GM12892 (cell line): ENCODE measurements at regions not wholly inside any gene's neighbourhood (a gene's known extent, or its start where the extent isn't known, plus 50 kb on each side); places are given as distances from the start of the nearest gene placed in this dataset.

Experiments
- DNase-seq: peaks from one replicate; pipeline ENCODE4 v3.0.0; 2011; ENCODE audit not compliant: insufficient read length
- FAIRE-seq: peaks from 2 replicates; lab custom pipeline; 2011; peaks lifted over from hg19 to GRCh38; lab: Jason Lieb, UNC
- POLR2A ChIP-seq: IDR thresholded peaks from 2 replicates; pipeline ENCODE4 v1.6.1; 2011; ENCODE audit warnings: low read depth, low read length, control low read depth
- POLR2AphosphoS5 ChIP-seq: IDR thresholded peaks from 2 replicates; pipeline ENCODE4 v1.6.1; 2011; ENCODE audit warnings: low read depth, low read length, control low read depth
- TAF1 ChIP-seq: IDR thresholded peaks from 2 replicates; pipeline ENCODE4 v1.6.1; 2011; ENCODE audit warnings: low read depth, mild to moderate bottlenecking, control low read depth, low read length, borderline replicate concordance

GRCh38 chr6:139919107-139920026, 544.9 kb upstream of the CITED2 start:
- TF ChIP-seq TAF1 (no peak), POLR2A (no peak), POLR2AphosphoS5 (no peak)
- no peak for DNase-seq
- FAIRE-seq = no peak

DNA sequence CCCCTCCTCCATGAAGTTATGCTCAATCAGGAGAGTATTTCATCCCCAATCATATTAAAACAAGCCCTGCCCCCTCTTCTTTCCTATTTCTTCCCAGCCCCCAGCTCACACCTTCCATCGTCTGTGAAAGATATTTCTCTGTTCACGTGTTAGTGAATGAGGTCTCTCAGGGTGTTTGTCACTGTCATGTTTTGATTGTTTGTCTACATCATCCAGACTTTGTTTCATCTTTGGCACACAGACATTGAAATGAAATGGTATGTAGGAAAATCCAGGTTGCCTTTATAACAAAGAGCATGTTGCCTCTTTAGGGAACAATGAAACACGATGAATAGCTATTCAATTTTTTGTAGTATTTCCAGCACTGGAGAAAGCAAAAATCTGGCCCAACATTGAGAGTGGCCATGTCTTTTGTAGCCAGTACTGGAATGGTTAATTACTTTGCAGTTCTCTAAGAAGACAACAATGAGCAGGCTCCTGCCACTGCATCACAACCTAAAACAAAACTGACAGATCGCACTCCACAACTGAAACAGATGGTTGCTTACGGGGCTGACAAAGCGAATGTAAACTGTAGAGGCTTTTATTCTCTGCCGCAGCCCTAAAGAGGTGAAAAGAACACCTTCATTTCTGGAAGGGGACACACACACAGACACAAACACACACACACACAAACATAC, 543.6 kb upstream of the CITED2 start:
- DNase-seq (no peak), FAIRE-seq (no peak)
- TF ChIP-seq POLR2AphosphoS5 = no peak
- TF ChIP-seq TAF1 = no peak
- no peak for TF ChIP-seq POLR2A

GRCh38 chr6:139914910-139915309, 540.5 kb upstream of the CITED2 start:
- no peak for TF ChIP-seq TAF1
- no peak for TF ChIP-seq POLR2AphosphoS5
- no peak for TF ChIP-seq POLR2A
- DNase-seq = no peak
- FAIRE-seq = no peak

- no peak for FAIRE-seq
- no peak for DNase-seq
- TF ChIP-seq POLR2AphosphoS5 (no peak), TAF1 (no peak), POLR2A (no peak)
Observed at GRCh38 chr6:139912735-139913400, 538.4 kb upstream of the CITED2 start.

DNA sequence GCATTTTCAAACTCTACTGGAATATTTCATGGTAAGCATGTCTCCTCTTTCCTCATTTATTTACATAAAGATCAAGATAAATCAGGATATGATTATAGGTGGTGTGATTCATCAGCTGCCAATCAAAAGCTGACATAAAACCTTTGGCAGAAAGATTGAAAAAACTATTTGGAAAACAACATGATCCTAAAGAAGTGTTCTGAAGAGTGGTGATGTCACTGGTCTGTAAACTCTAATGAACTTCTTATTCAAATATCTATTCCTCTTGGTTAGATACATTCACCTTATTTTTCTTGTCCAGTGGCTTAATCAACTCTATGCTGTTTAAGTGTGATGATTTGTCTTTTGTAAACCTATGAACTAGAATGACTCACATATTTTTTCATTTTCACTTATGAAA, 535.5 kb upstream of the CITED2 start:
- FAIRE-seq = no peak
- TF ChIP-seq TAF1 = no peak
- no peak for TF ChIP-seq POLR2A
- TF ChIP-seq POLR2AphosphoS5 = no peak
- no peak for DNase-seq

DNA sequence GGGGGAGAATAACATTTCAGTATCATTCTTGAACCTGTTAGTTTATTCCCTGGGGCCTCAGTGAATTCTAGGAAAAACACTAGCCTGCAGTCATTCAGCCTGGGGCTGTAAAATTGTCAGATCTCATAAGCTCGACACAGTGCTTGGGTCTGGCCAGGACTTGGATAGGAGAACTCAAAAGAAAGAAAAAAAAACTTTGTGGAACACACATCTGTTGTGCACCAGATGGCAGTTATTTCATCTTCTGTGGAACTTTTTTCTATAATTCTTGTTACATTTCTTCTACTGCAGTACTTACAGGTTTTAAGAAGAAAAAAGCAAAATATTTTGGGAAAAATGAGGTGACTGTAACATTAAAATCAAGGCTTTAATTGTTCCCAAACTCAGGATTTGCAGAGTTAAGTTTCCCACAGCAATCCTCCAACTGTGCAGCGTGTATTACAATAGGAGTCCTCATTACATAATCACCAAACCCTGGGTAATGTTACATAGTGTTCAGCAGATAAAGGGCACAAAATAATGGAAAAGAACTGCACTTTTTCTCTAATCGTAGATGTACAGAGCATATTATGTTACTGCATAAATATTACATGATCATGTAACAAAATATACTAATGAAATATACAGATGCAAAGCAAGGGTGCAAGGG, 531.1 kb upstream of the CITED2 start:
- no peak for TF ChIP-seq POLR2AphosphoS5
- no peak for TF ChIP-seq TAF1
- TF ChIP-seq POLR2A = no peak
- no peak for FAIRE-seq

GRCh38 chr6:139904568-139904967, 530.1 kb upstream of the CITED2 start:
- TF ChIP-seq POLR2A = no peak
- TF ChIP-seq TAF1 = no peak
- no peak for TF ChIP-seq POLR2AphosphoS5
- FAIRE-seq (no peak), DNase-seq (no peak)

More for the DNA sequence above, 531.1 kb upstream of the CITED2 start:
- DNase-seq = no peak

GRCh38 chr6:139904158-139904533, 529.7 kb upstream of the CITED2 start:
- DNase-seq (no peak), FAIRE-seq (peak; percentile 51)
- TF ChIP-seq TAF1 (no peak), POLR2AphosphoS5 (no peak), POLR2A (no peak)

GRCh38 chr6:139903411-139904157, 529.1 kb upstream of the CITED2 start:
- TF ChIP-seq TAF1 (no peak), POLR2AphosphoS5 (no peak), POLR2A (no peak)
- peak; percentile 19 for DNase-seq
- peak; percentile 53 for FAIRE-seq

DNA sequence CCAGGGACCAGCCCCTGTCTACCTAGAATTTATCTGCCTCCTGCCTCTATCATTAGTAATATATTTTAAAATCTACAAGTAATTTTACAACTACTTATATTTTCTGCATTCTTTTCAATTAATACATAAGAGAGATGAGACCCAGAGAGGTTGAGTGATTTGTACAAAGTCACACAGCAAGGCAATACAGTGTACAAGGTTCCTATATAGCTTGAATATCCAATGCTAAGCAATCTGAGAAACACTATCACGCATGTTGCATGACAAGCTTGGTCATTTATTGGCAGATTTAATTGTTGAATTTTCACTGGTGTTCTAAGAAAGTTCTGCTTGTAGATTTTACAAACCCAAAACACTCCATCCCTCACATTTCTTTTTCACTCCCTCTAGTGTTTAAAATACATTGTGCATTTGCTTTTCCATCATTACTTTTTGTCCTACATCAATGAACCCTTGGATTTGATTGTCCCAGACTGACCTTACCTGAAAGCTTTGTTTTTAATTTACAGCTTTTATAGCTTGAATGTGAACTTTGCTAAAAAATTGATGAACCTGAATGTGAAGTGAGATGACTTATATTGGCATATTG, 520.9 kb upstream of the CITED2 start:
- FAIRE-seq (no peak), DNase-seq (no peak)
- TF ChIP-seq POLR2AphosphoS5 = no peak
- TF ChIP-seq TAF1 = no peak
- no peak for TF ChIP-seq POLR2A

- TF ChIP-seq TAF1 (no peak), POLR2AphosphoS5 (no peak), POLR2A (no peak)
- FAIRE-seq (no peak), DNase-seq (no peak)
Observed at GRCh38 chr6:139894271-139894670, 519.8 kb upstream of the CITED2 start.
